NCI-H774 (cell line): ENCODE measurements at regions not wholly inside any gene's neighbourhood (a gene's known extent, or its start where the extent isn't known, plus 50 kb on each side); places are given as distances from the start of the nearest gene placed in this dataset.
"Not testable (repeated sequence)": the region's sequence is repeated elsewhere in the genome, so short reads cannot be mapped to it uniquely, and the experiment has no call there.

Source experiments
- DNase-seq: peaks from one replicate; lab custom pipeline; 2025; lab: John Stamatoyannopoulos, UW

- DNase-seq, result no peak
Measured at GRCh38 chr6:6812427-6812826, 223.9 kb downstream of the LY86 start.

- no peak for DNase-seq
Measured at GRCh38 chr6:6815732-6816131, 227.2 kb downstream of the LY86 start.

DNA sequence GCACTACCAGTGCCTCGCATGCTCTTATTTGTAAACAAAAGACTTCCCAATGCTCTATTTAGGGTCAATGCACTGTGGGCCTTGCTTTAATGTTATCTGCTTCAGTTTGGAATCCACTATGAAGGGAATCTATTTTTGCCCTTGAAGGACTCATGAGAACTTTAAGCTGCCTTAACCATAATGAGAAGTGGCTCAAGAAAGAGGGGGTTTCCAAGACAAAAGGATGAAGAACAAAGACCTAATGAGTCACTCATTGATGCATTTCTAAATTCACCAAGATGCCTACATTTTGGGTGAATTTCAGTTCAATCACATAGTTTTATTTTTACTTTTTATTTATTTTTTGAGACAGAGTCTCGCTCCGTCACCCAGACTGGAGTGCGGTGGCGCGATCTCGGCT is 228.2 kb downstream of the LY86 start:
- DNase-seq, result no peak

DNA sequence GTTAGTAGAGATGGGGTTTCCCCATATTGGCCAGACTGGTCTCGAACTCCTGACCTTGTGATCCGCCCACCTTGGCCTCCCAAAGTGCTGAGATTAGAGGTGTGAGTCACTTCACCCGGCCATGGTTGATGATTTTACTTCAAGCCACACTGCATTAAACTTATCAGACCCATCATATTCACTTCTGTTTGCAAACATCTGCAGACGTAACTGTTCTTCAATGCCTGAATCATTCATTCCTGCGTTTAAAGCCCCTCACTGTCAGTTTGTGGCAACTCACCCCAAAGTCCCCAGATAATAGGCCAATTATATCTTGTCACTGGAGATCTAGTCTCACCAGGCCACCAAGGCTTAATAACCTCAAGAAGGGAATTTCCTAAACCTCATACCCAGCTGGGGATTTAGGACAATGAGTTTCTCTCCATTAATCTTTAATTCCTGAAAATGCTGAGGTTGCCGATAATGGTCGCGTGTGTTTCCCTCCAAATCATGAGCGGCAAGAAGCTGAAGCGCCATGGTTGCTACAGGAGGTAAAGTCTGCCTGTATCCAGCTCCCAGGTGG is 229.6 kb downstream of the LY86 start:
- DNase-seq, result no peak

DNA sequence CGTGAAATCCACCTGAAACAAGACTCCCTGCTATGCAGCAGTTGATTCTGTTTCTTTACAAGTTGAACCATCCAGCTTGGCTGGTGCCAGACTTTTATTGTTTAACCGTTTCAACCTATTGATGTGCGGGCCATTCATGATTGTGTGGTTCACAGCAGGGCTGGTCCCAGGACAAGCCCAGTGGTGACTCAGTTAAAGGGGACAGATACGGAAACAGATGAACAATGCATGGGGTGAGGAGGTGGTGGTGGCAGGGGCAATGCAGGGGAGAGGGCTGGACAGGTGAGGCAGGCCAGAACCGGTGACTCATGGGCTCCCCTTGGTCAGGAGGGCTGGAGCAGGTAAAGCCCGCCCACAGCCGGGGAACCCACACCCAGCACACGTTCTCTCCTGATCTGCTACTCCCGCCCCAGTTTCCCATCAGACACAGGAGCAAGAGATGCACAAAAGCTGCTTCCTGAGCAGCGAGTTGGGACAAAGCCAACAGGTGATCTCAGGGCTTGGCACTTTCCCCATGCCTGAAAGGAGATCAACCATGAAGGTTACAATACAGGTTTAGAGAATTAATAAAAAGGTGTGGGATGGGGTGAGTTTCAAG is 232.2 kb downstream of the LY86 start:
- peak; percentile 80 for DNase-seq

DNA sequence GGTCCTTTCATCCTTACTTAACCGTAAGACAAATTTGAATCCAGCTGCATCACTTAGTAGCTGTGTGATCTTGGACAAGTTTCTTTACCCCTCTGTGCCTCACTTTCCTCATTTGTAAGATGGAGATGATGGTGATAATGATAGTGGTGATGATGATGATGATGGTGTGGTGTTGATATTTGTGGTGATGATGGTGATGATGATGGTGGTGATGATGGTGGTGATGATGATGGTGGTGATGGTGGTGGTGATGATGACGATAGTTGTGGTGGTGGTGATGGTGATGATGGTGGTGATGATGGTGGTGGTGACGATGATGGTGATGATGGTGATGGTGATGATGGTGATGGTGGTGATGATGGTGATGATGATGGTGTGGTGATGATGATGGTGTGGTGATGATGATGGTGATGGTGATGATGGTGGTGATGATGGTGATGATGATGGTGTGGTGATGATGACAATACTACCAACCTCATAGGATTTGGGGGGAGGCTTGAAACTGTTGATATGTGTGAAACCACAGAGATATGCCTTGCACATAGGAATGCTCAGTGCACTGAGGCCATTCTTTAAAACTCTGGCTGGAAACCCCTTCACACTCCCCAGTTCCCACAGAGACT is 233.2 kb downstream of the LY86 start:
- DNase-seq, result no peak

DNA sequence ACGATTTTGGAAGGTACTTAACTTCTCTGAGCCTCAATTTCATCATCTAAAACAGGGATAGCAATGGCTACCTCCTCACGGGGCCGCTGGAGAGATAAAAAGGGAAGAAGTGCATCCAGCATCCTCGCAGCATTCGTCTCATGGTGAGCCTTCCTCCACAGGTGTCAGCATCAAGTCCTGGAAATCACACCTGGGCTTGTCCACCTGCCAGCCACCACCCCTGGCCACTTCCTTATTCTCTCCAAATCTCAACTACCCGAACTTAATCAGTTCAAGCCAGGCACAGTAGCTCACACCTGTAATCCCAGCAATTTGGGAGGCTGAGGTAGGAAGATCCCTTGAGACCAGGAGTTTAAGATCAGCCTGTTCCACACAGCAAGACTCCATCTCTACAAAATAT is 234.5 kb downstream of the LY86 start:
- no peak for DNase-seq

- DNase-seq, result no peak
Measured at GRCh38 chr6:6823568-6824224, 235.2 kb downstream of the LY86 start.

DNA sequence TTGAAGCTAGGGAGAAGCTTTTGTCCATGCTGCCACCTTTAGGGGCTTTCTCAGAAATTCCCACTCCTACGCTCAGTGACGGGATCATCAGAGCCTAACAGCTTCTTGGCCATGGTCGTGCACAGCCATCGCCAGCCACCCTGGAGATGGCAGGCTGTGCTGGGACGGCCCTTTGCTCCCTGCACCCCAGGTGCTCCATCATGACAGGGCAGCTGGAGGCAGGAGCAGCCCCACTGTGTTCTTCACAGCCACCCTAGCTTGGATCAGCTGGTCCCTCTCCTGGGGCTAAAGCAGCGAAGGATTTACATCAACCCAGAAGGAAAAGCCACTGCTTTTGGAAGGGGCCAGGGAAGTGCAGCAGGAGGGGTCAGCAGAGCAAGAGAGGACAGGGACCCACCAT is 235.9 kb downstream of the LY86 start:
- DNase-seq, result no peak

DNA sequence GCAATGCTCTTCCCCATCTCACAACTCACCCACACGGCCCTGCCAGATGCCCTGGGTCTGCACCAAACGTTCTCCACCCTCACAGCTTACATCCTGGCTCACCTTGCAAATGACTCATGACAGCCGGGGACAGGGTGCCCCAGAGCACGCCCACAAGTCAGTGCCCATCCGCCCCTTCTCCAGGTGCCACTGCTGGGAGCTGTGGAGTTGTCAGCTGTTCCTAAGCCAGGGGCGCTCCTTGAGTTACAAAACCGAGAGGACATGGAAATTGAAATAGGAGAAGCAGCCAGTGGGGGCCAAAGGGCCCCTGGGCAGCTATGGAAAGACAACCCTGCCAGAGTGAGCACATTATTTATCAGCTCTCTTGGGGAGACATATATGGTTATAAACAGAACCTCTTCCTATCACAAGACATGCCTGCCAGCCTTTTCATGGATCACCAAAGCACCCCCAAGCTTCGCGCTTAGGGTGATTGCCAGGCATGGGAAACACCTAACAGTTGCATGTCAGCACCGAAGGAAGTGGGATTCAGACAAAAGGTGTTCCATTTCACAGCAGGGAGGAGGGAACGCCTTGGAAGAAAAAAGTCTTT is 236.8 kb downstream of the LY86 start:
- no peak for DNase-seq

GRCh38 chr6:6826095-6826901 is 237.8 kb downstream of the LY86 start:
- DNase-seq, result peak; percentile 30

DNA sequence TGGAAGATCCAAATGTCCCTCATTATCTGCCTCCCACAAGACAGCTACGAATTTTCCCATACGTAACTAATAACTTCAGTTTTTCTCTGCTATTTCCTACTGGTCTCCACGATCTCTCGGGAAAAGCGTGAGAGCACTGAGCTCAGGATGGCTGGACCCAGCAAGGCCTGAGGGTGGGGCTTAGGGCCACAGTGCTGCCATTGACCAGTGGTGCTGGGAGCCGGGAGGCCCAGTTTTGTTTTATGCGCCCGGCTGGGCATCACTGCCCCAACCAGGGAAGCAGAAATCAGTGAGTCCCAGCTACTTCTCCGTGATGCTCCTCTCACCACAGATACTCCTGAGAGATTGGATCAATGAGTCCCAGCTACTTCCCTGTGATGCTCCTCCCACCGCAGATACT is 238.4 kb downstream of the LY86 start:
- no peak for DNase-seq

GRCh38 chr6:6829872-6830685 is 241.6 kb downstream of the LY86 start:
- DNase-seq, result no peak

DNA sequence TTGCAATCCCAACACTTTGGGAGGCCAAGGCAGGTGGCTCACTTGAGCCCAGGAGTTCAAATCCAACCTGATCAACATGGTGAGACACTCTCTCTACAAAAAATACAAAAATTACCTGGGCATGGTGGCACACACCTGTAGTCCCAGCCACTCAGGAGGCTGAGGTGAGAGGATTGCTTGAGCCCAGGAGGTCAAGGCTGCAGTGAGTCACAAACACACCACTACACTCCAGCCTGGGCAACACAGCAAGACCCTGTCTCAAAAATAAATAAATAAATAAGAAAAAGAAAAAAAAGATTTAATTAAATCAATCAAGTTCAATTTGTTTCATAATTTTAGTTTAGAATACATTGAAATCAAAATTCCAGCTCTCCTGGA is 242.2 kb downstream of the LY86 start:
- DNase-seq, result not testable (repeated sequence)

GRCh38 chr6:6832439-6832838 is 243.9 kb downstream of the LY86 start:
- no peak for DNase-seq

DNA sequence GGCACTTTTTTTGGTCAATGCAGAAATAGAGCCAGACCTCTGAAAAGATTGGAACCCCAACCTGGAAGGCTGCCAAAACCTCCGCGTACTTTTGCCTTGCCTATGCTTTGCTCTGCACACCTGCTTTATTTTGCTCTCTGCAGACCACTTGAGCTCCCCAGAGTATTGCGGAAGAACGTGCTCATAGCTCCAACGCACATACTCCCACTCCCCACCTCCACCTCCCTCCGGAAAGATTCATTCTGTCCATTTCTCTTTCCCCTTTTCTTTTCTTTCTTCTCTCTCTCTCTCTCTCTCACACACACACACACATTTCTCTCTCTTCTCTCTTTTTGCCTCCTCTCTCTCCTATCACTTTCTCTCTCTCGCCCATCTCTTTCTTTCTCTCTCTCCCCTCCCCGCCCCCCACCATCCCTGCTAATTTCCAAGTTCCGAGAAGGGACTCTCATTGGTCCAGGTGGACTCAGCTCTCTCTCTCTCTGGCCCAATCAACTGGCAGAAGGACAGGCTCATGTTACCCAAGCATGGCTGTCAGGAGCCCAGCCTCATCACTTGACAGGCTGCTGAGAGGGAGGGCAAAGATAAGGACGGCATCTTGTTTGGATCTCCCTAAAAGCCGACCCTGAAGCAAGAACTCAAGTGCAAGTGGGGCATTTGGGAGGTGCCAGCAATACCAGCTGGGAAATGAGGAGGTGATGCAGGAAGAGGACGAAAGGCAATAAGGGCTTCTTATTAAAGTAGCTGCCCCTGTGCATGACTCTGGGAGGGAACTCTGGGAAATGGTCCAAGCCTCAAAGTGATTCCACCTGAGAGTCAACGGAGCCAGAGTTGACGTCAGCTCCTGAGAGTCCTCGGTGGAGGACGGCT is 246.1 kb downstream of the LY86 start:
- peak; percentile 86 for DNase-seq

DNA sequence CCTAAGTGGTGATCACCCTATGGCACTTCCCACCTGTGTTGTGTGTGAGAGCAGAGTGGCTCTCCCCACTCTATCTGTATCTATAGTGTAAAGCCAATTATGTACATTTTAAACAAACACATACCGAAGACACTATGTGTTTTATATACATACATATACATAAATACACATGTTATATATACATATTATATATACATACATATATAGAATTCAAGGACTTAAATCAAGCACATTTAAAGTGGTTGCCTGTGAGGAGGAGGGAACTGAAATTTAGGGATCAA is 246.6 kb downstream of the LY86 start:
- DNase-seq, result no peak

GRCh38 chr6:6836609-6837406 is 248.3 kb downstream of the LY86 start:
- no peak for DNase-seq

GRCh38 chr6:6837541-6838080 is 249.1 kb downstream of the LY86 start:
- DNase-seq, result no peak
